Brain microvascular endothelial cell (primary cell): ENCODE measurements at regions not wholly inside any gene's neighbourhood (a gene's known extent, or its start where the extent isn't known, plus 50 kb on each side); places are given as distances from the start of the nearest gene placed in this dataset.

Source experiments
- DNase-seq: peaks from one replicate; pipeline ENCODE4 v3.0.0-alpha.2; 2020
- H3K27ac ChIP-seq: fragments of 250-450 bp; sonication (Bioruptor Pico); 2 replicates; pipeline ENCODE4 v1.5.1; 2020; ENCODE audit warnings: mild to moderate bottlenecking, moderate library complexity
- H3K27me3 ChIP-seq: fragments of 250-450 bp; sonication (Bioruptor Pico); replicated peaks from 2 replicates; pipeline ENCODE4 v1.5.1; 2020; ENCODE audit warnings: mild to moderate bottlenecking
- H3K36me3 ChIP-seq: fragments of 250-450 bp; sonication (Bioruptor Pico); replicated peaks from 2 replicates; pipeline ENCODE4 v1.5.1; 2020; ENCODE audit warnings: mild to moderate bottlenecking
- H3K4me3 ChIP-seq: 2 replicates; pipeline ENCODE4 v1.5.1; 2011; ENCODE audit warnings: low read depth, mild to moderate bottlenecking, control low read depth, low read length, moderate library complexity
- in situ Hi-C: cut with HindIII; loops from 2 replicates; pipeline ENCODE4 v1.10.0; 2017; ENCODE audit warnings: low sequenced_read_pairs, low pct_ligation_motif_present
- TF ChIP-seq, protein P1 (sequence below): IDR thresholded peaks from 2 replicates; pipeline ENCODE4 v1.5.1; 2011; ENCODE audit warnings: low read depth, mild to moderate bottlenecking, moderate library complexity, low read length, control low read depth, inconsistent platforms; ENCODE audit errors: missing control alignments

DNA sequence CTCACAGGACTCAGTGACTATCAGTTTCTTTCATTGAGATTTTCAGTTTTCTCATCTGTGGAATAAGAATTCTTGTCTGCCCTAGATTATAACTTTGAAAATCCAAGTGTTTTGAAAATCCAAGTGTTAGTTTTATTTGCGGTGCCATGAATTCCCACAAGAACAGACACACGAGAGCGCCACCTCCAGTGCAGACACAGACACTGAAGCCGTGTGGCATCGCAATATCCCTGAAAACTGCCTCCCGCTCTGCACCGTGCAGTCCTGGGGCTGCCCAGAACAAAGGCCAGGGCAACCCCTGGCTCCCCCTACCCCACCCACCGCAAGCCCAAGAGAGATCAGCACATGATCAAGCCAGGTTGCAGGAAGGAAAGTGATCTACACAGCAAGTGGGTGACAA lies 229.5 kb upstream of the ASIC2 start:
- no peak for DNase-seq
- Histone ChIP-seq H3K27me3 (no peaks in the 10 kb centered on the region), H3K4me3 (no peak overlapping the region), H3K27ac (no peak overlapping the region), H3K36me3 (no peaks in the 10 kb centered on the region)
- in situ Hi-C loops = no loop called here
- TF ChIP-seq, protein P1, sequence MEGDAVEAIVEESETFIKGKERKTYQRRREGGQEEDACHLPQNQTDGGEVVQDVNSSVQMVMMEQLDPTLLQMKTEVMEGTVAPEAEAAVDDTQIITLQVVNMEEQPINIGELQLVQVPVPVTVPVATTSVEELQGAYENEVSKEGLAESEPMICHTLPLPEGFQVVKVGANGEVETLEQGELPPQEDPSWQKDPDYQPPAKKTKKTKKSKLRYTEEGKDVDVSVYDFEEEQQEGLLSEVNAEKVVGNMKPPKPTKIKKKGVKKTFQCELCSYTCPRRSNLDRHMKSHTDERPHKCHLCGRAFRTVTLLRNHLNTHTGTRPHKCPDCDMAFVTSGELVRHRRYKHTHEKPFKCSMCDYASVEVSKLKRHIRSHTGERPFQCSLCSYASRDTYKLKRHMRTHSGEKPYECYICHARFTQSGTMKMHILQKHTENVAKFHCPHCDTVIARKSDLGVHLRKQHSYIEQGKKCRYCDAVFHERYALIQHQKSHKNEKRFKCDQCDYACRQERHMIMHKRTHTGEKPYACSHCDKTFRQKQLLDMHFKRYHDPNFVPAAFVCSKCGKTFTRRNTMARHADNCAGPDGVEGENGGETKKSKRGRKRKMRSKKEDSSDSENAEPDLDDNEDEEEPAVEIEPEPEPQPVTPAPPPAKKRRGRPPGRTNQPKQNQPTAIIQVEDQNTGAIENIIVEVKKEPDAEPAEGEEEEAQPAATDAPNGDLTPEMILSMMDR = no peak

DNA sequence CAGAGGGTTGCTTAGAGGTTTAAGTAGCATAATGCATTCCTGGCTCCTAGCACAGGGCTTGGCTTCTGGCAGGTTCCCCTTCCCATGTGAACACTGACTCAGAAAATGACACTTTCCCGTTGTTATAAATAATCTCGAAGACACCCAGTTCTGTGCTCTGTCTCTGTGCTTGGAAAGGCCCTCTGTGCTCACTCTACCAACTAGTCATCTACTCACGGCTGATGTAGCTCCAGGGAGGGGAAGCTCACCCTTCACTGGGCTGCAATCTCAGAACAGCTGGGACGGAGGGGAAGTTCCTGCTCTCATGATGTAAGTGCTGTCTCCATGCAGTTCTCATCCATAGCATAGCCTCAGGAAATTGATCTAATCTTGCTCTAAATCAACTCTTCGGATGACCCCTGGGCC lies 230.5 kb upstream of the ASIC2 start:
- no peaks in the 10 kb centered on the region for H3K27me3 ChIP-seq
- no peaks in the 10 kb centered on the region for H3K36me3 ChIP-seq
- peak; percentile 1 for DNase-seq
- in situ Hi-C loops = no loop called here
- H3K27ac ChIP-seq = no peak overlapping the region
- no peak overlapping the region for H3K4me3 ChIP-seq
- TF ChIP-seq, protein P1 = no peak

DNA sequence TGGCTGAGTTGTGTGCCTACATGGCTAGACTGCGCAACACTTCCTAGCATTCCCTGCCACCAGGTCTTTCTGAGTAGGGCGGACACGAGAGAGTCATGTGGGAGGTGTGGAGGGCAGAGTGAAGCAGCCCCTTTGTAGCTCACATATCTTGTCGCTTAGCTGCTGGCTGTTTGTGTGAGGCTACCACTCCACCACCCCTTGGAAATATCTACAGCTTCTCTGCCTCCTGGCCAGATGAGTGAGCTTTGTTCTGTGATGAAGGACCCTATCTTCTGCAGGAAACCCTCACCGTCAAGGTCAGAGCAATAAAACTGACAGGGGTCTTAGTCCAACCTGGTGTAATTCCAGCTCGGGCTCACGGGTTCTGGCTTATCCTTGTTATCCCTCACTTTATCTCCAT lies 232.1 kb upstream of the ASIC2 start:
- no peak overlapping the region for H3K27ac ChIP-seq
- DNase-seq = no peak
- TF ChIP-seq, protein P1 = no peak
- in situ Hi-C loops = no loop called here
- no peak overlapping the region for H3K4me3 ChIP-seq
- no peaks in the 10 kb centered on the region for H3K27me3 ChIP-seq
- H3K36me3 ChIP-seq = no peaks in the 10 kb centered on the region

DNA sequence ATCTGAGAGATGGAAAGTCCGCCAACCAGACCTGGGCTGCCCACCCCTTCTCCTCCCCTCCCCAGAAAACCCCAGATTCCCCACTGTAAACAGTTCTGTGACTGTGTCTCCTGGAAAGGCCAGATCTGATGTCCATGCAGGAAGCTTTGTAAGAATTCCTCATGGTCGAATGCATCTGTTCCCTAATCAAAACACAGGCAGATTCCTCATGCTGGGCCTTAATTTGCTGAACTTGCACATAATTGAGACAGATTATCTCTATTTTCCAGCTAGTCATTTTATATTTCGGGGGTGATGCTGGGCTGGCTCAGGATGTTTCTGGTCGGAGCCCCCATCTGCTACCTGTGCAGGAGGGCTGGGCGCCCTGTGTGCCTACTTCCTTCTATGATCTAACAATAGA lies 233.6 kb upstream of the ASIC2 start:
- Histone ChIP-seq H3K4me3 (no peak overlapping the region), H3K27ac (no peak overlapping the region), H3K36me3 (no peaks in the 10 kb centered on the region), H3K27me3 (no peaks in the 10 kb centered on the region)
- TF ChIP-seq, protein P1 = no peak
- DNase-seq = no peak
- in situ Hi-C loops = no loop called here

DNA sequence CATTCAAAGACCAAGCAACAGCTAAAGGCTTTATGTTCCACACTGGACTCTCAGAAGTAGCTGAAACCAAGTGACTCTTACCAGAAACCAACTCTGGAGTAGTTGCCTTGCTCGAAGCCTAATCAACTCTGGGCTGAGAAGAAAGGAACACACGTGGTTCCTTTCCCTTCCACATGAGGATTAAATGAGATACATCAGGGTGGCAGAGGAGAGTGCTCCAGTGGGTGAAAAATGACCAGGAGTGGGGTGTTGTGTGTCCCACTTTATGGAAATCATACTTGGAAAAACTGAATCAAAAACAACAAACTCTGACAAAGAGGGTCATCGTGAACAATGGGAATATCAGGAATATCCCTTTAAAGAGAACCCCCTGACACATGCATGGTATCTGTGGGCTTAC lies 234.2 kb upstream of the ASIC2 start:
- Histone ChIP-seq H3K4me3 (no peak overlapping the region), H3K27ac (no peak overlapping the region), H3K36me3 (no peaks in the 10 kb centered on the region), H3K27me3 (no peaks in the 10 kb centered on the region)
- DNase-seq = no peak
- in situ Hi-C loops = no loop called here
- TF ChIP-seq, protein P1 = no peak

DNA sequence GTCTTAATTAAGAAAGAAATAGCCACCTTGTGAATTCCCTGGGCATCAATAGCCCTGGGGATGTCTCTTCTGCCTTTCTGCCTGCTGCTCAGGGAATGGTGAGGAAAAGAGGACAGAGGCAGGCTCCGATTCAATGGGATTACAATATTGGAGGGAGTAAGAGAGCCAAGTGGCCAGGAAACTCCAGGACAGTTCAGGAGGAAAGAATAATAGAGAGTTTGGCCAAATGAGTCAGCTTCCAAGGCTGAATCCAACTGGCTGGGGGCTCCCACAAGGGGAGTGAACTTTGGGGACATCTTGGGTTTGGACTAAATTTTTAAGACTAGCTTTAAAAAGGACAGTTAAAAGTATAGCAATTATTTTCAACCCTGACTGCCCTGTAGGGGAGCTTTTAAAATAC lies 235.8 kb upstream of the ASIC2 start:
- DNase-seq = no peak
- no peaks in the 10 kb centered on the region for H3K27me3 ChIP-seq
- H3K27ac ChIP-seq = no peak overlapping the region
- TF ChIP-seq, protein P1 = no peak
- in situ Hi-C loops = no loop called here
- no peaks in the 10 kb centered on the region for H3K36me3 ChIP-seq
- no peak overlapping the region for H3K4me3 ChIP-seq
